ENCODE measurements at regions not wholly inside any gene's neighbourhood (a gene's known extent, or its start where the extent isn't known, plus 50 kb on each side); places are given as distances from the start of the nearest gene placed in this dataset.

GRCh38 chr2:195471807-195472206 lies 185.2 kb upstream of the SLC39A10 start:
- no peak for TF ChIP-seq FOXS1 (CRISPR knock-in tag; IDR thresholded peaks at IDR 0.05)
- no peak for TF ChIP-seq MYC (IDR thresholded peaks at IDR 0.05; ENCODE audit: borderline replicate concordance, low read length)
- no peak for TF ChIP-seq CBX2 (IDR thresholded peaks at IDR 0.05; ENCODE audit: borderline replicate concordance, low read depth)
- no peak for FAIRE-seq
- H3K4me1 ChIP-seq, result no peaks in the 10 kb centered on the region
- H3K4me2 ChIP-seq, result no peak overlapping the region
- CTCF ChIA-PET, result interaction anchor here (1.2 to 1.4 kb wide), 2 partner anchors 22 to 26 kb away, joined by 3 to 4 read pairs; no protein-coding TSS in a partner anchor
- H3K4me3 ChIP-seq, result no peak overlapping the region
- 71% methylated on average over 4 of the region's 4 CpGs for WGBS (ENCODE audit: missing lambda C conversion rate)
- POLR2A ChIA-PET, result no interaction called here
- ATAC-seq, result no peak
- no peak for DNase-seq (ENCODE audit: low read depth in 1 of 2, low spot score in 1 of 2)
- H3K27ac ChIP-seq, result no peak overlapping the region
- H3K9me3 ChIP-seq, result no peaks in the 10 kb centered on the region; the same call in 2 of the 3 replicates

- Histone ChIP-seq H3K27ac (no peak overlapping the region), H3K4me1 (no peaks in the 10 kb centered on the region), H3K4me2 (no peak overlapping the region), H3K9me3 (no peaks in the 10 kb centered on the region; the same call in 2 of the 3 replicates), H3K4me3 (no peak overlapping the region)
- no peak for TF ChIP-seq HOXB13 (CRISPR knock-in tag; IDR thresholded peaks at IDR 0.05; ENCODE audit: low read depth)
- TF ChIP-seq EHMT2 (IDR thresholded peaks at IDR 0.05; ENCODE audit: low read depth), result no peak
- TF ChIP-seq ELK1 (IDR thresholded peaks at IDR 0.05; ENCODE audit: low read depth, low read length), result no peak
- no peak for TF ChIP-seq ZSCAN20 (CRISPR knock-in tag; IDR thresholded peaks at IDR 0.05)
- no peak for TF ChIP-seq HOXB5 (CRISPR knock-in tag; IDR thresholded peaks at IDR 0.05)
- TF ChIP-seq RCOR1 (IDR thresholded peaks at IDR 0.05; ENCODE audit: low read depth, low read length), result no peak
- TF ChIP-seq FOSB (CRISPR knock-in tag; IDR thresholded peaks at IDR 0.05), result no peak
- TF ChIP-seq CEBPB (IDR thresholded peaks at IDR 0.05), result no peak
- no peak for TF ChIP-seq RNF2 (IDR thresholded peaks at IDR 0.05; ENCODE audit: borderline replicate concordance, low read depth)
- no peak for FAIRE-seq
- no peak for ATAC-seq
- 49% methylated on average over 2 of the region's 2 CpGs for WGBS (ENCODE audit: missing lambda C conversion rate)
- ChIA-PET CTCF (interaction anchor here (1.2 to 1.4 kb wide), 2 partner anchors 21 to 27 kb away, joined by 3 to 4 read pairs; no protein-coding TSS in a partner anchor), POLR2A (no interaction called here)
- DNase-seq (ENCODE audit: low read depth in 1 of 2, low spot score in 1 of 2), result no peak
Observed at GRCh38 chr2:195471163-195471562, 185.9 kb upstream of the SLC39A10 start.

GRCh38 chr2:195470622-195471021 lies 186.4 kb upstream of the SLC39A10 start:
- POLR2A ChIA-PET, result no interaction called here
- Histone ChIP-seq H3K4me2 (no peak overlapping the region), H3K4me1 (no peaks in the 10 kb centered on the region), H3K9me3 (peaks cover 5% of the 10 kb centered on the region; the same call in 2 of the 3 replicates), H3K4me3 (no peak overlapping the region), H3K27ac (no peak overlapping the region)
- TF ChIP-seq GATA3 (IDR thresholded peaks at IDR 0.05; ENCODE audit: borderline replicate concordance) (no peak), RAD21 (conservative IDR thresholded peaks at IDR 0.05 in 1 of 2, IDR thresholded peaks at IDR 0.05 in 1 of 2) (no peak), ATOH8 (CRISPR knock-in tag; IDR thresholded peaks at IDR 0.05; ENCODE audit: low read depth) (no peak), PBX3 (IDR thresholded peaks at IDR 0.05) (no peak), MAZ (IDR thresholded peaks at IDR 0.05; ENCODE audit: borderline replicate concordance, low read depth, low read length) (no peak)
- DNase-seq (ENCODE audit: low read depth in 1 of 2, low spot score in 1 of 2) (no peak), FAIRE-seq (no peak), ATAC-seq (no peak)
- CTCF ChIA-PET, result interaction anchor here (1.2 kb wide), 1 partner anchor 21 kb away, joined by 3 read pairs; no protein-coding TSS in a partner anchor

GRCh38 chr2:195468771-195469170 lies 188.3 kb upstream of the SLC39A10 start:
- WGBS (ENCODE audit: missing lambda C conversion rate), result 93% methylated on average over 2 of the region's 2 CpGs
- no peak overlapping the region for H3K4me3 ChIP-seq
- no peak overlapping the region for H3K27ac ChIP-seq
- FAIRE-seq (no peak), DNase-seq (ENCODE audit: low read depth in 1 of 2, low spot score in 1 of 2) (no peak), ATAC-seq (no peak)
- H3K9me3 ChIP-seq, result peaks cover 7% of the 10 kb centered on the region; the same call in 2 of the 3 replicates
- POLR2A ChIA-PET, result no interaction called here
- no peak overlapping the region for H3K4me2 ChIP-seq
- no peaks in the 10 kb centered on the region for H3K4me1 ChIP-seq
- TF ChIP-seq FOXS1 (CRISPR knock-in tag; IDR thresholded peaks at IDR 0.05), result no peak
- TF ChIP-seq HOXB5 (CRISPR knock-in tag; IDR thresholded peaks at IDR 0.05), result no peak
- no peak for TF ChIP-seq POLR2AphosphoS2 (conservative IDR thresholded peaks at IDR 0.05; ENCODE audit: low read length)
- TF ChIP-seq CBX8 (IDR thresholded peaks at IDR 0.05), result no peak
- no peak for TF ChIP-seq EHF (CRISPR knock-in tag; IDR thresholded peaks at IDR 0.05)
- CTCF ChIA-PET, result no interaction called here
